Panc1 (cell line): ENCODE measurements at regions not wholly inside any gene's neighbourhood (a gene's known extent, or its start where the extent isn't known, plus 50 kb on each side); places are given as distances from the start of the nearest gene placed in this dataset.

Experiments used
- ATAC-seq: fragments of 200-7000 bp; cut with Tn5 transposase; 2 replicates; pipeline ENCODE4 v1.9.1; 2020; ENCODE audit warnings: mild to moderate bottlenecking, moderate library complexity
- BruUV-seq: library from RNA; stranded (reverse); fragments of 400-500 nt; replicated peaks from 2 replicates; lab custom pipeline; 2021; lab: Mats Ljungman, UMichigan
- CTCF ChIA-PET: fragments of 300-600 bp; sonication (Branson Sonifier 250); formaldehyde crosslinking; loops from one replicate; lab custom pipeline; 2022; ENCODE audit warnings: antibody characterized with exemption; lab: Charles Lee
- POLR2A ChIA-PET: fragments of 300-600 bp; sonication (Branson Sonifier 250); formaldehyde crosslinking; loops from one replicate; lab custom pipeline; 2022; ENCODE audit warnings: antibody characterized with exemption; lab: Charles Lee
- DNase-seq: peaks from one replicate; pipeline ENCODE4 v3.0.0-alpha.2; 2010; ENCODE audit warnings: low read depth, low spot score
- H3K27ac ChIP-seq: 2 replicates; pipeline ENCODE4 v1.5.1; 2011; ENCODE audit warnings: mild to moderate bottlenecking, low read length, inconsistent platforms
- H3K27me3 ChIP-seq: fragments of 200-500 bp; sonication (Bioruptor generic); 2 replicates; pipeline ENCODE4 v1.6.0; 2014; ENCODE audit warnings: low read length, inconsistent platforms; ENCODE audit not compliant: control insufficient read depth, insufficient read depth
- H3K36me3 ChIP-seq: fragments of 200-500 bp; sonication (Bioruptor generic); 2 replicates; pipeline ENCODE4 v1.5.1; 2014; ENCODE audit warnings: inconsistent platforms, mild to moderate bottlenecking, low read length, moderate library complexity; ENCODE audit not compliant: control insufficient read depth, insufficient read depth
- H3K4me1 ChIP-seq: 2 replicates; pipeline ENCODE4 v1.5.1; 2011; ENCODE audit warnings: inconsistent platforms, mild to moderate bottlenecking, low read length, moderate library complexity; ENCODE audit not compliant: control insufficient read depth, insufficient read depth
- H3K4me3 ChIP-seq, 2 experiments: 2 replicates each; pipeline ENCODE4 v1.5.1; 2011 to 2012; ENCODE audit warnings: low read depth in 2 of 2, low read length in 2 of 2, mild to moderate bottlenecking in 2 of 2, inconsistent platforms in 1 of 2, moderate library complexity in 1 of 2
- H3K9me3 ChIP-seq: fragments of 200-500 bp; sonication (Bioruptor generic); 2 replicates; pipeline ENCODE4 v1.5.1; 2014; ENCODE audit warnings: low read depth, mild to moderate bottlenecking, inconsistent platforms, low read length, moderate library complexity; ENCODE audit not compliant: control insufficient read depth, insufficient read depth
- POLR2AphosphoS5 ChIP-seq: IDR thresholded peaks from 2 replicates; pipeline ENCODE4 v1.6.1; 2012; ENCODE audit warnings: mild to moderate bottlenecking, low read depth, low read length, moderate library complexity
- REST ChIP-seq, 2 experiments: IDR thresholded peaks; 2 replicates each; pipeline ENCODE4 v1.6.1; 2011 to 2012; ENCODE audit warnings: low read depth in 2 of 2, control low read depth in 1 of 2, low read length in 1 of 2, mild to moderate bottlenecking in 1 of 2, moderate library complexity in 1 of 2; ENCODE audit not compliant: insufficient read depth in 1 of 2
- SIN3A ChIP-seq: IDR thresholded peaks from 2 replicates; pipeline ENCODE4 v1.6.1; 2012; ENCODE audit warnings: low read depth, mild to moderate bottlenecking, low read length, moderate library complexity, borderline replicate concordance; ENCODE audit not compliant: insufficient read depth
- TCF7L2 ChIP-seq: IDR thresholded peaks from 2 replicates; pipeline ENCODE4 v1.6.1; 2011; ENCODE audit warnings: mild to moderate bottlenecking, low read depth, low read length, inconsistent platforms
- in situ Hi-C: cut with HindIII; loops from 2 replicates; pipeline ENCODE4 v1.10.0; 2016; ENCODE audit warnings: low sequenced_read_pairs, low pct_unique_long_range_greater_than_20kb
- intact Hi-C: fragments of 100-400 bp; cut with micrococcal nuclease; formaldehyde crosslinking; loops from one replicate; pipeline ENCODE4 v1.10.0; 2022; ENCODE audit not compliant: unreplicated experiment
- TF ChIP-seq, protein P1 (sequence below): fragments of 450-650 bp; IDR thresholded peaks from 2 replicates; pipeline ENCODE4 v1.5.1; 2017; ENCODE audit warnings: mild to moderate bottlenecking

DNA sequence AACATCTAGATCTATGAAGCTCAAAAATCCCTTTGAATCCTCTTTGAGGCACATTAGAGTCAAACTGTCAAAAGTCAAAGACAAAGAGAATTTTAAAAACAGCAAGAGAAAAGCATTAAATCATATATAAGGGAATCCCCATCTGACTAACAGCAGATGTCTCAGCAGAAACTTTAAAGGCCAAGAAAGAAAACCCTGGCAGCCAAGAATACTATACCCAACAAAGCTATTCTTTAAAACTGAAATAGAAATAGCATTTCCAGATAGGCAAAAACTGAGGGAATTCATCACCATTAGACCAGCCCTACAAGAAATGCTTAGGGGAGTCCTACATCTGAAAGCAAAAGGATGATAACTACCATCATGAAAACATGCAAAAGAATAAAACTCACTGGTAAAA lies 211.2 kb upstream of the PDZRN3 start:
- in situ Hi-C loops = no loop called here
- CTCF ChIA-PET = no interaction called here

DNA sequence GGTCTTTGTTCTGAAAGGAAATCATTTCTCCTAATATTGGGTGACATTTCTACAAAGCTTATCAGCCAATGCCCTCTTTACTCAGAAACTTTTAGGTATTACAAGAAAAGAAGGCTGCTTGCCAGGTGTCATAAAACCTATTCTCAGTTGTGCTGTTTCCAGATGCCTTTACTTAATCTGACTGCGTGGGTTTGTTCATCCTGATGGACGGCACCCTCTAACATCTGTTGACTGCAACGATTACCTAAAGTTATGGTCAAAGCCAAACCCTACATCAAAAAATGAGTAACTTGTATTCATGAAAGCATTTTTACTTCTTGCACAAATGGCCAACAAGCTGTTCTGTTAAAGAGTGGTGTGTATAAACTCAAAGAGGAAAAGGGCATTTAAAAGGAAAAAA lies 207.7 kb upstream of the PDZRN3 start:
- DNase-seq = no peak
- Histone ChIP-seq H3K4me3 (no peak overlapping the region), H3K9me3 (no peaks in the 10 kb centered on the region), H3K36me3 (no peaks in the 10 kb centered on the region), H3K27ac (no peak overlapping the region), H3K27me3 (no peaks in the 10 kb centered on the region), H3K4me1 (no peaks in the 10 kb centered on the region)
- intact Hi-C loops (no loop called here), in situ Hi-C loops (no loop called here)
- ChIA-PET POLR2A (no interaction called here), CTCF (no interaction called here)
- TF ChIP-seq TCF7L2 (no peak), SIN3A (no peak), REST (IDR thresholded peaks at IDR 0.05; ENCODE audit: insufficient read depth in 1 of 2, low read depth in 2 of 2, low read length in 1 of 2) (no peak), POLR2AphosphoS5 (no peak)
- TF ChIP-seq, protein P1, sequence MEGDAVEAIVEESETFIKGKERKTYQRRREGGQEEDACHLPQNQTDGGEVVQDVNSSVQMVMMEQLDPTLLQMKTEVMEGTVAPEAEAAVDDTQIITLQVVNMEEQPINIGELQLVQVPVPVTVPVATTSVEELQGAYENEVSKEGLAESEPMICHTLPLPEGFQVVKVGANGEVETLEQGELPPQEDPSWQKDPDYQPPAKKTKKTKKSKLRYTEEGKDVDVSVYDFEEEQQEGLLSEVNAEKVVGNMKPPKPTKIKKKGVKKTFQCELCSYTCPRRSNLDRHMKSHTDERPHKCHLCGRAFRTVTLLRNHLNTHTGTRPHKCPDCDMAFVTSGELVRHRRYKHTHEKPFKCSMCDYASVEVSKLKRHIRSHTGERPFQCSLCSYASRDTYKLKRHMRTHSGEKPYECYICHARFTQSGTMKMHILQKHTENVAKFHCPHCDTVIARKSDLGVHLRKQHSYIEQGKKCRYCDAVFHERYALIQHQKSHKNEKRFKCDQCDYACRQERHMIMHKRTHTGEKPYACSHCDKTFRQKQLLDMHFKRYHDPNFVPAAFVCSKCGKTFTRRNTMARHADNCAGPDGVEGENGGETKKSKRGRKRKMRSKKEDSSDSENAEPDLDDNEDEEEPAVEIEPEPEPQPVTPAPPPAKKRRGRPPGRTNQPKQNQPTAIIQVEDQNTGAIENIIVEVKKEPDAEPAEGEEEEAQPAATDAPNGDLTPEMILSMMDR = no peak
- no peak for ATAC-seq
- no TSS peak for BruUV-seq

More for the DNA sequence above, 211.2 kb upstream of the PDZRN3 start:
- no peak for ATAC-seq
- TF ChIP-seq REST (IDR thresholded peaks at IDR 0.05; ENCODE audit: insufficient read depth in 1 of 2, low read depth in 2 of 2, low read length in 1 of 2) = no peak
- no peak for TF ChIP-seq SIN3A
- TF ChIP-seq, protein P1 = no peak
- no peak for TF ChIP-seq TCF7L2
- TF ChIP-seq POLR2AphosphoS5 = no peak
- no peak for DNase-seq
- POLR2A ChIA-PET = no interaction called here
- Histone ChIP-seq H3K4me1 (no peaks in the 10 kb centered on the region), H3K27ac (no peak overlapping the region), H3K27me3 (no peaks in the 10 kb centered on the region), H3K36me3 (no peaks in the 10 kb centered on the region), H3K9me3 (no peaks in the 10 kb centered on the region), H3K4me3 (no peak overlapping the region)
- intact Hi-C loops = no loop called here
- BruUV-seq = no TSS peak
